ENCODE measurements at regions not wholly inside any gene's neighbourhood (a gene's known extent, or its start where the extent isn't known, plus 50 kb on each side); places are given as distances from the start of the nearest gene placed in this dataset.

- intact Hi-C loops (cut with micrococcal nuclease; ENCODE audit: unreplicated experiment): no loop called here
- no TSS peak for BruUV-seq (replicated peaks)
- ATAC-seq (no peak), DNase-seq (ENCODE audit: low read depth, low spot score) (no peak)
- Histone ChIP-seq H3K27me3 (ENCODE audit: control insufficient read depth, insufficient read depth, low read length) (no peaks in the 10 kb centered on the region), H3K36me3 (ENCODE audit: control insufficient read depth, insufficient read depth, low read length) (no peaks in the 10 kb centered on the region), H3K9me3 (ENCODE audit: control insufficient read depth, insufficient read depth, low read depth, low read length) (no peaks in the 10 kb centered on the region), H3K4me3 (ENCODE audit: low read depth in 2 of 2, low read length in 2 of 2) (no peak overlapping the region), H3K4me1 (ENCODE audit: control insufficient read depth, insufficient read depth, low read length) (peaks cover 9% of the 10 kb centered on the region), H3K27ac (ENCODE audit: low read length) (peak overlapping the region; percentile 48; the same call in 1 of the 2 replicates)
- CTCF ChIA-PET: no interaction called here
- POLR2A ChIA-PET: no interaction called here
- in situ Hi-C loops (cut with HindIII; ENCODE audit: low pct_unique_long_range_greater_than_20kb, low sequenced_read_pairs): no loop called here
- TF ChIP-seq, protein P1, sequence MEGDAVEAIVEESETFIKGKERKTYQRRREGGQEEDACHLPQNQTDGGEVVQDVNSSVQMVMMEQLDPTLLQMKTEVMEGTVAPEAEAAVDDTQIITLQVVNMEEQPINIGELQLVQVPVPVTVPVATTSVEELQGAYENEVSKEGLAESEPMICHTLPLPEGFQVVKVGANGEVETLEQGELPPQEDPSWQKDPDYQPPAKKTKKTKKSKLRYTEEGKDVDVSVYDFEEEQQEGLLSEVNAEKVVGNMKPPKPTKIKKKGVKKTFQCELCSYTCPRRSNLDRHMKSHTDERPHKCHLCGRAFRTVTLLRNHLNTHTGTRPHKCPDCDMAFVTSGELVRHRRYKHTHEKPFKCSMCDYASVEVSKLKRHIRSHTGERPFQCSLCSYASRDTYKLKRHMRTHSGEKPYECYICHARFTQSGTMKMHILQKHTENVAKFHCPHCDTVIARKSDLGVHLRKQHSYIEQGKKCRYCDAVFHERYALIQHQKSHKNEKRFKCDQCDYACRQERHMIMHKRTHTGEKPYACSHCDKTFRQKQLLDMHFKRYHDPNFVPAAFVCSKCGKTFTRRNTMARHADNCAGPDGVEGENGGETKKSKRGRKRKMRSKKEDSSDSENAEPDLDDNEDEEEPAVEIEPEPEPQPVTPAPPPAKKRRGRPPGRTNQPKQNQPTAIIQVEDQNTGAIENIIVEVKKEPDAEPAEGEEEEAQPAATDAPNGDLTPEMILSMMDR (IDR thresholded peaks at IDR 0.05): no peak
- TF ChIP-seq, protein P2, sequence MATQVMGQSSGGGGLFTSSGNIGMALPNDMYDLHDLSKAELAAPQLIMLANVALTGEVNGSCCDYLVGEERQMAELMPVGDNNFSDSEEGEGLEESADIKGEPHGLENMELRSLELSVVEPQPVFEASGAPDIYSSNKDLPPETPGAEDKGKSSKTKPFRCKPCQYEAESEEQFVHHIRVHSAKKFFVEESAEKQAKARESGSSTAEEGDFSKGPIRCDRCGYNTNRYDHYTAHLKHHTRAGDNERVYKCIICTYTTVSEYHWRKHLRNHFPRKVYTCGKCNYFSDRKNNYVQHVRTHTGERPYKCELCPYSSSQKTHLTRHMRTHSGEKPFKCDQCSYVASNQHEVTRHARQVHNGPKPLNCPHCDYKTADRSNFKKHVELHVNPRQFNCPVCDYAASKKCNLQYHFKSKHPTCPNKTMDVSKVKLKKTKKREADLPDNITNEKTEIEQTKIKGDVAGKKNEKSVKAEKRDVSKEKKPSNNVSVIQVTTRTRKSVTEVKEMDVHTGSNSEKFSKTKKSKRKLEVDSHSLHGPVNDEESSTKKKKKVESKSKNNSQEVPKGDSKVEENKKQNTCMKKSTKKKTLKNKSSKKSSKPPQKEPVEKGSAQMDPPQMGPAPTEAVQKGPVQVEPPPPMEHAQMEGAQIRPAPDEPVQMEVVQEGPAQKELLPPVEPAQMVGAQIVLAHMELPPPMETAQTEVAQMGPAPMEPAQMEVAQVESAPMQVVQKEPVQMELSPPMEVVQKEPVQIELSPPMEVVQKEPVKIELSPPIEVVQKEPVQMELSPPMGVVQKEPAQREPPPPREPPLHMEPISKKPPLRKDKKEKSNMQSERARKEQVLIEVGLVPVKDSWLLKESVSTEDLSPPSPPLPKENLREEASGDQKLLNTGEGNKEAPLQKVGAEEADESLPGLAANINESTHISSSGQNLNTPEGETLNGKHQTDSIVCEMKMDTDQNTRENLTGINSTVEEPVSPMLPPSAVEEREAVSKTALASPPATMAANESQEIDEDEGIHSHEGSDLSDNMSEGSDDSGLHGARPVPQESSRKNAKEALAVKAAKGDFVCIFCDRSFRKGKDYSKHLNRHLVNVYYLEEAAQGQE (IDR thresholded peaks at IDR 0.05; ENCODE audit: insufficient read depth in 1 of 2, low read depth in 2 of 2, low read length in 1 of 2): no peak
These were observed 94.4 kb downstream of the TTC32 start for GRCh38 chr2:19807346-19807745.

DNA sequence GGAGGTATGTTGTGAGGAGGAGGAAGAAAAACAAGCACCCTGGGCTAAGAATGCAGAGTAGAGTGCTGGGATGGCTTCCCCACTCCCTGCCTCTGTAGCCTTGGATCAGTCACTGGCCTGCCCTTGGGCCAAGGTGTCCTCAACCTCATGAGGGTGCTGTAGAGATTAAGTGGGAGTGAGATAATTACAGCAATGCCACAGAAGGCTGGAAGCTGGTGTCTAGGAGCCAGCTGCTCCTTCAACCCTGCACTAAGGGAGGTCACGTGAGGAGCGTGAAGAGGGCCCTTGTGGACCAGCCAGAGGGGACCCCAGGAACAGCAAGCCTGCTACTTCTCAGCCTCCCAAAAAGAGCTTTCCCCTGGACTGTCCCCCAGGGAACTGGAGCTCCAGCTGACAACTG is 95.2 kb downstream of the TTC32 start:
- H3K9me3 ChIP-seq (ENCODE audit: control insufficient read depth, insufficient read depth, low read depth, low read length): no peaks in the 10 kb centered on the region
- ATAC-seq (no peak), DNase-seq (ENCODE audit: low read depth, low spot score) (no peak)
- H3K4me3 ChIP-seq (ENCODE audit: low read depth in 2 of 2, low read length in 2 of 2): no peak overlapping the region
- in situ Hi-C loops (cut with HindIII; ENCODE audit: low pct_unique_long_range_greater_than_20kb, low sequenced_read_pairs) (no loop called here), intact Hi-C loops (cut with micrococcal nuclease; ENCODE audit: unreplicated experiment) (no loop called here)
- CTCF ChIA-PET: no interaction called here
- no peak overlapping the region; the same call in 1 of the 2 replicates for H3K27ac ChIP-seq (ENCODE audit: low read length)
- no peaks in the 10 kb centered on the region for H3K27me3 ChIP-seq (ENCODE audit: control insufficient read depth, insufficient read depth, low read length)
- H3K36me3 ChIP-seq (ENCODE audit: control insufficient read depth, insufficient read depth, low read length): no peaks in the 10 kb centered on the region
- H3K4me1 ChIP-seq (ENCODE audit: control insufficient read depth, insufficient read depth, low read length): peaks cover 16% of the 10 kb centered on the region
- BruUV-seq (replicated peaks): no TSS peak
- POLR2A ChIA-PET: interaction anchor here (0.5 kb wide), 1 partner anchor 86 kb away, joined by 9 read pairs; no protein-coding TSS in a partner anchor
- TF ChIP-seq, protein P2 (IDR thresholded peaks at IDR 0.05; ENCODE audit: insufficient read depth in 1 of 2, low read depth in 2 of 2, low read length in 1 of 2): no peak
- TF ChIP-seq POLR2AphosphoS5 (IDR thresholded peaks at IDR 0.05; ENCODE audit: low read depth, low read length) (no peak), SIN3A (IDR thresholded peaks at IDR 0.05; ENCODE audit: borderline replicate concordance, insufficient read depth, low read depth, low read length) (no peak)
- TF ChIP-seq, protein P1 (IDR thresholded peaks at IDR 0.05): no peak
